Neural crest cell (in vitro differentiated cells): ENCODE measurements at regions not wholly inside any gene's neighbourhood (a gene's known extent, or its start where the extent isn't known, plus 50 kb on each side); places are given as distances from the start of the nearest gene placed in this dataset.

Experiments used
- DNase-seq: peaks from one replicate; pipeline ENCODE4 v3.0.0; 2021; ENCODE audit warnings: low read depth, mixed read lengths, low spot score
- H3K27ac Mint-ChIP-seq: one replicate; pipeline ENCODE4 v1.8.0; 2021; ENCODE audit warnings: mild to moderate bottlenecking, mixed read lengths; ENCODE audit not compliant: unreplicated experiment
- H3K27me3 Mint-ChIP-seq: 2 replicates; pipeline ENCODE4 v1.8.0; 2021; ENCODE audit warnings: low read depth, mild to moderate bottlenecking, mixed read lengths
- H3K36me3 Mint-ChIP-seq: 2 replicates; pipeline ENCODE4 v1.8.0; 2021; ENCODE audit warnings: low read depth, mild to moderate bottlenecking, mixed read lengths
- H3K4me1 Mint-ChIP-seq: 2 replicates; pipeline ENCODE4 v1.8.0; 2021; ENCODE audit warnings: mixed read lengths
- H3K4me3 Mint-ChIP-seq: one replicate; pipeline ENCODE4 v1.8.0; 2021; ENCODE audit warnings: mild to moderate bottlenecking, mixed read lengths
- H3K9me3 Mint-ChIP-seq: 2 replicates; pipeline ENCODE4 v1.8.0; 2021; ENCODE audit warnings: mixed read lengths
- TF ChIP-seq, protein P1 (sequence below): fragments of 200-600 bp; sonication (generic); conservative IDR thresholded peaks from 2 replicates; pipeline ENCODE4 v1.5.0; 2021; ENCODE audit warnings: antibody characterized with exemption, mild to moderate bottlenecking

DNA sequence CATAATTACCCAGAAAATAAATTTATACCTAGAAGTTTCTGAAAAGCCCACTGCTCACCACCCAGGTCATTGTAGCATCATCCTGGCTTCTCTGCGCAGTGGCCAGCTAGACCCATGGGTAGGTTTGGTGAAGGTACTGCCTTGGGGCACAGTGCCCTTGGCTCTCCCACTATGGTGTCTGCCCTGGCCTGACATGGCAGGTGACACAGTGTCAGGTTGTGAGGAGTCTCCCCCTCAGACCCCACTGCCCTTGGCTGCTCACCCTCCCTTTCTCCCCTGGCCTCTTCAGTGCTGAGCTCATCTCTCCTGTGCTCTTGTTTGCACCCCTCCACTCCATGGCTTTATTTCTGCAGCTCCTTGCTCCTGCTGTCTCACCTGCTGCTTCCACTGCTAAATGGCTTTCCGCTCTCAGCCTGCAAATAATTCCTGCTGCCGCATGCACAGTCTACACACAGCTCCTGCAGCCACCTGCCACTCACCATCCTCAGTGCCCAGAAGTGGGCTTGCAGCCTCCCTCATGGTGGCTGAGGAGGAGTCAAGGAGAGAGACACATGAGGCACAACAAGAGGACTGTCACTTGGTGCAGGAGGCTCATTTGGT is 313.4 kb upstream of the MOCS1 start:
- Mint-ChIP-seq H3K27me3 (peaks cover 39% of the 10 kb centered on the region), H3K27ac (no peak overlapping the region)

GRCh38 chr6:40244699-40245098 is 310.4 kb upstream of the MOCS1 start:
- no peaks in the 10 kb centered on the region for H3K36me3 Mint-ChIP-seq
- DNase-seq: no peak
- H3K27me3 Mint-ChIP-seq: peaks cover 58% of the 10 kb centered on the region
- no peaks in the 10 kb centered on the region for H3K4me1 Mint-ChIP-seq
- H3K27ac Mint-ChIP-seq: no peak overlapping the region
- no peak overlapping the region for H3K4me3 Mint-ChIP-seq
- H3K9me3 Mint-ChIP-seq: peaks cover 6% of the 10 kb centered on the region
- TF ChIP-seq, protein P1, sequence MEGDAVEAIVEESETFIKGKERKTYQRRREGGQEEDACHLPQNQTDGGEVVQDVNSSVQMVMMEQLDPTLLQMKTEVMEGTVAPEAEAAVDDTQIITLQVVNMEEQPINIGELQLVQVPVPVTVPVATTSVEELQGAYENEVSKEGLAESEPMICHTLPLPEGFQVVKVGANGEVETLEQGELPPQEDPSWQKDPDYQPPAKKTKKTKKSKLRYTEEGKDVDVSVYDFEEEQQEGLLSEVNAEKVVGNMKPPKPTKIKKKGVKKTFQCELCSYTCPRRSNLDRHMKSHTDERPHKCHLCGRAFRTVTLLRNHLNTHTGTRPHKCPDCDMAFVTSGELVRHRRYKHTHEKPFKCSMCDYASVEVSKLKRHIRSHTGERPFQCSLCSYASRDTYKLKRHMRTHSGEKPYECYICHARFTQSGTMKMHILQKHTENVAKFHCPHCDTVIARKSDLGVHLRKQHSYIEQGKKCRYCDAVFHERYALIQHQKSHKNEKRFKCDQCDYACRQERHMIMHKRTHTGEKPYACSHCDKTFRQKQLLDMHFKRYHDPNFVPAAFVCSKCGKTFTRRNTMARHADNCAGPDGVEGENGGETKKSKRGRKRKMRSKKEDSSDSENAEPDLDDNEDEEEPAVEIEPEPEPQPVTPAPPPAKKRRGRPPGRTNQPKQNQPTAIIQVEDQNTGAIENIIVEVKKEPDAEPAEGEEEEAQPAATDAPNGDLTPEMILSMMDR: no peak

More for the DNA sequence above, 313.4 kb upstream of the MOCS1 start:
- Mint-ChIP-seq H3K36me3 (no peaks in the 10 kb centered on the region), H3K4me3 (no peak overlapping the region), H3K4me1 (no peaks in the 10 kb centered on the region), H3K9me3 (no peaks in the 10 kb centered on the region)
- no peak for DNase-seq
- TF ChIP-seq, protein P1: no peak

DNA sequence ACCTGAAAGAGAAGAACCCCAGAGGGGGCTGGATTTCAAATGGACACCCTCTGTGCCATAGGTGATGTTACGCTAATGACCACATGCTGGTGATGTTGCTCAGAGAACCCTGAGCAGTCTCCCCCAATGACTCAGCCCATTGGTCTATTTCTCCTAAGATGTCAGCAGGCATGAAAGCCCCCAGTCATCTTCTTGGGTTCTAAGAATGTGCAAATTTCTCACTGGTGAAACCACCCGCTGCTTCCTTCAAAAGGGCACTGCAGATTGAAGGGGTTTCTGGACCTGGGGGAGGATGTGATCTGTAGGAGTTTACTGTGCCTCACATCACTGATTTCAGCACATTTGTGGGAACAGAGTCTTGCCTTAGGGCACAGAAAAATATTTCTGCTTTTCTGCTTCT is 298.4 kb upstream of the MOCS1 start:
- TF ChIP-seq, protein P1: no peak
- H3K27me3 Mint-ChIP-seq: peaks cover 23% of the 10 kb centered on the region
- peaks cover 4% of the 10 kb centered on the region for H3K36me3 Mint-ChIP-seq
- no peak overlapping the region for H3K4me3 Mint-ChIP-seq
- no peak overlapping the region for H3K27ac Mint-ChIP-seq
- no peaks in the 10 kb centered on the region for H3K4me1 Mint-ChIP-seq
- peaks cover 8% of the 10 kb centered on the region for H3K9me3 Mint-ChIP-seq
- no peak for DNase-seq

DNA sequence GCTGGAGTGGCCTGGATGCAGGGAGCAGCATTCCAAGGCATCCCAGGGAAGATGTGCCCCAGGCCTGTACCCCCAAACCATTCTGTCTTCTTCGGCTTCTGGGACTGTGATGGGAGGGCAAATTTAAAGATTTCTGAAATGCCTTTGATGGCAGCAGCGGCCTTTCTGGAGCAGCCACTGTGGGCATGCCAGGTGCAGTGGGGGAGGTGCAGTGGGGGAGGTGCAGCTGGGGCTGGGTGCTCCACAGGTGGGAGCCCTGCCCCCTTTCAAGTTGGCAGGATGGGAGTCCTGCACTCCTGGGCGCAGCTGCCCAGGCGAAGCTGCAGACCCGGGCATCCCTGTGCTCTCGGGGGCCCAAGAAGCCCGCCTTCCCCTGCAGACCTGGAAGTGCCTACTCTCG is 293.5 kb upstream of the MOCS1 start:
- TF ChIP-seq, protein P1: no peak
- peaks cover 24% of the 10 kb centered on the region for H3K27me3 Mint-ChIP-seq

GRCh38 chr6:40222354-40222753 is 288.1 kb upstream of the MOCS1 start:
- Mint-ChIP-seq H3K4me3 (no peak overlapping the region), H3K27ac (no peak overlapping the region), H3K27me3 (peaks cover 21% of the 10 kb centered on the region), H3K36me3 (no peaks in the 10 kb centered on the region), H3K4me1 (no peaks in the 10 kb centered on the region), H3K9me3 (peaks cover 11% of the 10 kb centered on the region)
- DNase-seq: no peak
- TF ChIP-seq, protein P1: no peak

More for the DNA sequence above, 293.5 kb upstream of the MOCS1 start:
- DNase-seq: no peak
- H3K9me3 Mint-ChIP-seq: peaks cover 11% of the 10 kb centered on the region
- H3K27ac Mint-ChIP-seq: no peak overlapping the region
- H3K4me1 Mint-ChIP-seq: no peaks in the 10 kb centered on the region
- H3K36me3 Mint-ChIP-seq: no peaks in the 10 kb centered on the region
- H3K4me3 Mint-ChIP-seq: no peak overlapping the region
